A673 (cell line): ENCODE measurements at regions not wholly inside any gene's neighbourhood (a gene's known extent, or its start where the extent isn't known, plus 50 kb on each side); places are given as distances from the start of the nearest gene placed in this dataset.

Experiments used
- EZH2 ChIP-seq: fragments of 200-600 bp; sonication (generic); IDR thresholded peaks from 2 replicates; pipeline ENCODE4 v1.6.1; 2017; ENCODE audit warnings: borderline replicate concordance, low read depth, mild to moderate bottlenecking, mixed read lengths, antibody characterized with exemption, low read length; ENCODE audit not compliant: poor library complexity, severe bottlenecking
- TF ChIP-seq, protein P1 (sequence below): fragments of 300-800, 200-600 bp; sonication (generic); conservative IDR thresholded peaks from 2 replicates; pipeline ENCODE4 v1.5.1; 2017; ENCODE audit warnings: low read depth, mild to moderate bottlenecking, antibody characterized with exemption, low read length, moderate library complexity, mixed read lengths

DNA sequence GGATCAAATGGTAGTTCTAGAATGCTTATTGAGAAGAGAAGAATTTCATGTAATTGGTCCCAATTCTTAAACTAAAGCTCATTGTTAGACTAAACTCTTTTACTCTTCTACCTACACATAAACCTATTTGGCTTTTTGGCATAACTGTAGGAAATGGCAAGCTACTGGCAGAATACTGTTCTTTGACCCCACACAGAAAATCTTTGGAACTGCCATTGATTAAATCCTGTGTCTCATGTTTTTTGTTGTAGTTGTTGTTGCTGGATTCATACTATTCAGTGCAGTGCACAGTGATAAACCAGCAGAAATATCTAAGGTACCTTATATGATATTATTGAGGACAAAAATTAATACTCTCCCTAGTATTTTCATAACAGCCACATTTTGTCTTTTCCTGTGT lies 242.1 kb upstream of the SGK1 start:
- TF ChIP-seq, protein P1, sequence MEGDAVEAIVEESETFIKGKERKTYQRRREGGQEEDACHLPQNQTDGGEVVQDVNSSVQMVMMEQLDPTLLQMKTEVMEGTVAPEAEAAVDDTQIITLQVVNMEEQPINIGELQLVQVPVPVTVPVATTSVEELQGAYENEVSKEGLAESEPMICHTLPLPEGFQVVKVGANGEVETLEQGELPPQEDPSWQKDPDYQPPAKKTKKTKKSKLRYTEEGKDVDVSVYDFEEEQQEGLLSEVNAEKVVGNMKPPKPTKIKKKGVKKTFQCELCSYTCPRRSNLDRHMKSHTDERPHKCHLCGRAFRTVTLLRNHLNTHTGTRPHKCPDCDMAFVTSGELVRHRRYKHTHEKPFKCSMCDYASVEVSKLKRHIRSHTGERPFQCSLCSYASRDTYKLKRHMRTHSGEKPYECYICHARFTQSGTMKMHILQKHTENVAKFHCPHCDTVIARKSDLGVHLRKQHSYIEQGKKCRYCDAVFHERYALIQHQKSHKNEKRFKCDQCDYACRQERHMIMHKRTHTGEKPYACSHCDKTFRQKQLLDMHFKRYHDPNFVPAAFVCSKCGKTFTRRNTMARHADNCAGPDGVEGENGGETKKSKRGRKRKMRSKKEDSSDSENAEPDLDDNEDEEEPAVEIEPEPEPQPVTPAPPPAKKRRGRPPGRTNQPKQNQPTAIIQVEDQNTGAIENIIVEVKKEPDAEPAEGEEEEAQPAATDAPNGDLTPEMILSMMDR = no peak
- TF ChIP-seq EZH2 = no peak
